H1 (cell line): ENCODE measurements at regions not wholly inside any gene's neighbourhood (a gene's known extent, or its start where the extent isn't known, plus 50 kb on each side); places are given as distances from the start of the nearest gene placed in this dataset.
A peak's percentile ranks its signal among the peaks of the same experiment; 100 is the strongest.

Experiments
- CTCF ChIA-PET: fragments of 300-600 bp; sonication (Branson Sonifier 250); formaldehyde crosslinking; loops from one replicate; lab custom pipeline; 2021; ENCODE audit not compliant: partially characterized antibody; lab: Charles Lee
- POLR2A ChIA-PET: fragments of 300-600 bp; sonication (Branson Sonifier 250); formaldehyde crosslinking; loops from one replicate; lab custom pipeline; 2021; ENCODE audit warnings: inconsistent platforms; ENCODE audit not compliant: partially characterized antibody; lab: Charles Lee
- DNase-seq, 2 experiments: peaks; one replicate each; pipeline versions ENCODE4 v3.0.0 to v3.0.0-alpha.2; 2010 to 2022; ENCODE audit warnings: low spot score in 2 of 2, low read depth in 1 of 2, mixed read lengths in 1 of 2
- FAIRE-seq: peaks from 2 replicates; lab custom pipeline; 2011; peaks lifted over from hg19 to GRCh38; lab: Jason Lieb, UNC
- H2AFZ ChIP-seq: 2 replicates; pipeline ENCODE4 v1.8.1; 2012; ENCODE audit warnings: low read length, inconsistent platforms
- H2AK5ac ChIP-seq: 2 replicates; pipeline ENCODE4 v1.6.1; 2013; ENCODE audit warnings: low read depth, low read length
- H2BK120ac ChIP-seq: replicated peaks from 2 replicates; pipeline ENCODE3; 2013; ENCODE audit warnings: low read depth, low read length, inconsistent platforms
- H2BK12ac ChIP-seq: 2 replicates; pipeline ENCODE4 v1.6.1; 2013; ENCODE audit warnings: low read depth, low read length
- H2BK15ac ChIP-seq: 2 replicates; pipeline ENCODE4 v1.6.1; 2013; ENCODE audit warnings: low read length
- H2BK20ac ChIP-seq: 2 replicates; pipeline ENCODE4 v1.6.1; 2013; ENCODE audit warnings: low read length
- H2BK5ac ChIP-seq: 2 replicates; pipeline ENCODE4 v1.6.1; 2013; ENCODE audit warnings: low read depth, low read length
- H3K14ac ChIP-seq: 2 replicates; pipeline ENCODE4 v1.6.1; 2013; ENCODE audit warnings: inconsistent platforms; ENCODE audit not compliant: insufficient read length
- H3K18ac ChIP-seq: 2 replicates; pipeline ENCODE4 v1.6.1; 2013; ENCODE audit warnings: low read length; ENCODE audit errors: extremely low read depth
- H3K23ac ChIP-seq: 2 replicates; pipeline ENCODE4 v1.6.1; 2013; ENCODE audit warnings: inconsistent platforms; ENCODE audit not compliant: insufficient read length
- H3K23me2 ChIP-seq: 2 replicates; pipeline ENCODE4 v1.6.1; 2013; ENCODE audit warnings: low read depth, low read length
- H3K27ac ChIP-seq: 2 replicates; pipeline ENCODE4 v1.6.1; 2011; ENCODE audit warnings: low read depth, low read length, inconsistent platforms
- H3K27me3 ChIP-seq, 4 experiments: replicated peaks in 1 of 4; 1 replicate in 1 of 4; 2 replicates in 3 of 4; pipeline versions ENCODE4 v1.6.1 to v1.8.1; 2011 to 2013; ENCODE audit warnings: low read length in 3 of 4, mild to moderate bottlenecking in 3 of 4, inconsistent platforms in 2 of 4, mixed read lengths in 2 of 4, moderate library complexity in 1 of 4; ENCODE audit not compliant: control insufficient read depth in 3 of 4, insufficient read depth in 3 of 4; ENCODE audit errors: extremely low read depth in 1 of 4
- H3K36me3 ChIP-seq, 4 experiments: 2 replicates each; pipeline versions ENCODE4 v1.6.1 to v1.8.1; 2011 to 2013; ENCODE audit warnings: mild to moderate bottlenecking in 4 of 4, low read length in 3 of 4, moderate library complexity in 2 of 4, control low read depth in 1 of 4, inconsistent platforms in 1 of 4; ENCODE audit not compliant: insufficient read depth in 4 of 4, control insufficient read depth in 2 of 4
- H3K4ac ChIP-seq: replicated peaks from 2 replicates; pipeline ENCODE3; 2013; ENCODE audit warnings: low read length, low read depth, mixed read lengths, inconsistent platforms; ENCODE audit not compliant: insufficient read length
- H3K4me1 ChIP-seq, 4 experiments: replicated peaks in 1 of 4; 1 replicate in 1 of 4; 2 replicates in 3 of 4; pipeline versions ENCODE4 v1.6.1 to v1.8.1; 2011 to 2013; ENCODE audit warnings: low read length in 3 of 4, inconsistent platforms in 2 of 4, mixed read lengths in 1 of 4; ENCODE audit not compliant: insufficient read depth in 4 of 4, control insufficient read depth in 3 of 4
- H3K4me2 ChIP-seq, 2 experiments: 2 replicates each; pipeline versions ENCODE4 v1.6.1 to v1.8.1; 2011 to 2013; ENCODE audit warnings: low read depth in 2 of 2, low read length in 2 of 2, control low read depth in 1 of 2, inconsistent platforms in 1 of 2, mild to moderate bottlenecking in 1 of 2; ENCODE audit not compliant: insufficient read depth in 1 of 2
- H3K4me3 ChIP-seq, 4 experiments: fragments of 200-600, 300-600 bp in 1 of 4; sonication (generic), shearing (Covaris generic), sonication (Bioruptor Twin) in 1 of 4; 2 replicates each; pipeline versions ENCODE4 v1.5.1 to v1.8.1; 2011 to 2016; ENCODE audit warnings: low read length in 4 of 4, low read depth in 3 of 4, control low read depth in 2 of 4, inconsistent platforms in 2 of 4, mild to moderate bottlenecking in 2 of 4, mixed read lengths in 1 of 4, moderate library complexity in 1 of 4; ENCODE audit not compliant: insufficient read depth in 2 of 4; ENCODE audit errors: extremely low read depth in 1 of 4
- H3K56ac ChIP-seq: replicated peaks from 2 replicates; pipeline ENCODE3; 2013; ENCODE audit warnings: low read depth, mild to moderate bottlenecking, mixed read lengths, low read length, inconsistent platforms; ENCODE audit not compliant: insufficient read length
- H3K79me1 ChIP-seq: 2 replicates; pipeline ENCODE4 v1.6.1; 2013; ENCODE audit warnings: low read depth, low read length, control low read depth
- H3K79me2 ChIP-seq, 2 experiments: 2 replicates each; pipeline versions ENCODE4 v1.6.1 to v1.8.1; 2012 to 2013; ENCODE audit warnings: low read length in 2 of 2, mild to moderate bottlenecking in 2 of 2, inconsistent platforms in 1 of 2; ENCODE audit not compliant: insufficient read depth in 2 of 2, control insufficient read depth in 1 of 2
- H3K9ac ChIP-seq, 4 experiments: replicated peaks in 1 of 4; 1 replicate in 1 of 4; 2 replicates in 3 of 4; pipeline versions ENCODE4 v1.6.1 to v1.8.1; 2011 to 2013; ENCODE audit warnings: low read depth in 3 of 4, low read length in 3 of 4, control low read depth in 2 of 4, mild to moderate bottlenecking in 2 of 4, moderate library complexity in 2 of 4, inconsistent platforms in 1 of 4; ENCODE audit errors: extremely low read depth in 1 of 4
- H3K9me3 ChIP-seq, 2 experiments: 2 replicates each; pipeline versions ENCODE4 v1.6.1 to v1.8.1; 2012 to 2013; ENCODE audit warnings: mild to moderate bottlenecking in 2 of 2, moderate library complexity in 2 of 2, control low read depth in 1 of 2, inconsistent platforms in 1 of 2, low read depth in 1 of 2, low read length in 1 of 2, mixed read lengths in 1 of 2; ENCODE audit not compliant: insufficient read depth in 2 of 2
- H4K20me1 ChIP-seq, 2 experiments: replicated peaks in 1 of 2; 2 replicates each; pipeline versions ENCODE3 to v1.8.1; 2011 to 2013; ENCODE audit warnings: inconsistent platforms in 2 of 2, low read length in 2 of 2, mild to moderate bottlenecking in 1 of 2; ENCODE audit not compliant: insufficient read depth in 2 of 2, control insufficient read depth in 1 of 2
- H4K5ac ChIP-seq: 2 replicates; pipeline ENCODE4 v1.6.1; 2013; ENCODE audit warnings: low read length, low read depth, mixed read lengths, inconsistent platforms; ENCODE audit not compliant: insufficient read length
- H4K8ac ChIP-seq: 2 replicates; pipeline ENCODE4 v1.8.0; 2013; ENCODE audit warnings: mild to moderate bottlenecking, moderate library complexity, low read length, inconsistent platforms; ENCODE audit not compliant: insufficient read depth; ENCODE audit errors: extremely low read depth
- H4K91ac ChIP-seq: replicated peaks from 2 replicates; pipeline ENCODE3; 2013; ENCODE audit warnings: low read length, mixed read lengths, inconsistent platforms; ENCODE audit not compliant: insufficient read length
- EP300 ChIP-seq, 2 experiments: IDR thresholded peaks; 1 replicate in 1 of 2; 2 replicates in 1 of 2; pipeline ENCODE4 v1.6.1; 2011 to 2012; ENCODE audit warnings: low read depth in 2 of 2, low read length in 2 of 2, mild to moderate bottlenecking in 2 of 2, borderline replicate concordance in 1 of 2, inconsistent platforms in 1 of 2, moderate library complexity in 1 of 2
- EZH2 ChIP-seq: fragments of 200-600 bp; sonication (generic); IDR thresholded peaks from 2 replicates; pipeline ENCODE4 v1.7.1; 2012; ENCODE audit warnings: low read depth, mild to moderate bottlenecking, moderate library complexity, low read length, inconsistent platforms; ENCODE audit not compliant: severe bottlenecking
- RAD21 ChIP-seq, 2 experiments: IDR thresholded peaks in 1 of 2; conservative IDR thresholded peaks in 1 of 2; 2 replicates each; pipeline ENCODE4 v1.6.1; 2011; ENCODE audit warnings: low read depth in 2 of 2, low read length in 2 of 2, improper control_type of control experiment in 1 of 2, inconsistent platforms in 1 of 2, mild to moderate bottlenecking in 1 of 2, moderate library complexity in 1 of 2
- TCF12 ChIP-seq: IDR thresholded peaks from 2 replicates; pipeline ENCODE4 v1.6.1; 2011; ENCODE audit warnings: low read depth, mild to moderate bottlenecking, low read length
- WGBS, 2 experiments: shearing (Covaris generic) in 1 of 2; methylation state at CpG; one replicate each; pipeline versions ENCODE4 v1.1.6 to v1.1.7; 2013 to 2015; ENCODE audit warnings: low lambda C conversion rate in 2 of 2, mixed read lengths in 2 of 2, inconsistent platforms in 1 of 2, low coverage in 1 of 2, missing lambda C conversion rate in 1 of 2; ENCODE audit not compliant: insufficient replicate concordance in 2 of 2, insufficient coverage in 1 of 2, insufficient read length in 1 of 2; ENCODE audit errors: extremely low coverage in 1 of 2, missing lambda C conversion rate in 1 of 2; 5-methylcytosine and 5-hydroxymethylcytosine counted together
- TF ChIP-seq, protein P1 (sequence below), 3 experiments: IDR thresholded peaks; 1 replicate in 2 of 3; 2 replicates in 1 of 3; pipeline versions ENCODE4 v1.5.1 to v1.6.1; 2011; ENCODE audit warnings: low read length in 3 of 3, mild to moderate bottlenecking in 3 of 3, inconsistent platforms in 2 of 3, low read depth in 1 of 3, moderate library complexity in 1 of 3; ENCODE audit not compliant: insufficient read depth in 1 of 3; ENCODE audit errors: control extremely low read depth in 1 of 3
- TF ChIP-seq, protein P2 (sequence below): IDR thresholded peaks from 2 replicates; pipeline ENCODE4 v1.6.1; 2012; ENCODE audit warnings: inconsistent platforms

DNA sequence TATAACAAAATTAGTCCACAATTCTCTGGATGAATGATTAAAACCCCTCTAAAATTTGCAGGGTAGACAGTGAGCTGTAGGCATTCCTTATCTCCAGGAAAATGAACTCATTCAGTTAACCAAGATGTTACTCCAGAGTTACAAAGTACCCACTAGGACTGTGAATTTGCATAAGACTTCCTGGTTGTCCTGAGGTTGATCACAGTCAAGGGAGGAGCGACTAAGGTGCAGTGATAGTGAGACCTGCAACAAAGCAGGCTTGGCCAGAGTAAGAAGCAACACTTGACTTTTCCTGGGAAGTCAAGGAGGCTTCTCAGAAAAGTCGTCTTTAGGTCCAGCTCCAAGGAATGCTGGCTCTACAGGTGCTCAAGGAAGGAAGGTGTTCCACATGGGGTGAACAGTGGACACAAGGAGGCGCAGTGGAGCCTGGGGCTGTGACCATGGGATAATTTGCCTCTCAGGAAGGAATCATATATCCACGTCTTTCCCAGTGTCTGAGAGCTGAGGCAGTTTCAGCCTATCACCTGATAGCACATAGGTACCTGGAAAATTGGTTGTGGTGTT, 821.1 kb upstream of the EEF2KMT start:
- peak overlapping the region; percentile 24; the same call in 1 of the 2 replicates for H3K18ac ChIP-seq
- ChIA-PET POLR2A (interaction anchor here (1.3 kb wide), 1 partner anchor 15 kb away, joined by 3 read pairs; no protein-coding TSS in a partner anchor), CTCF (interaction anchor here (0.6 to 5.1 kb wide), 27 partner anchors 8 to 723 kb away, joined by 3 to 21 read pairs (median 3); no protein-coding TSS in a partner anchor)
- H3K9me3 ChIP-seq = no peaks in the 10 kb centered on the region
- H3K9ac ChIP-seq = no peak overlapping the region
- no peak overlapping the region for H2BK5ac ChIP-seq
- no peak overlapping the region for H3K14ac ChIP-seq
- no peaks in the 10 kb centered on the region for H4K20me1 ChIP-seq
- H2AK5ac ChIP-seq = no peak overlapping the region
- H3K4me3 ChIP-seq = no peak overlapping the region
- H3K36me3 ChIP-seq = no peaks in the 10 kb centered on the region
- H3K27me3 ChIP-seq = 0 out of 7 replicates have a peak, but pooled peaks cover 0 to 3% (median 0%) of the 10 kb centered on the region in 4 experiments
- no peaks in the 10 kb centered on the region for H3K79me2 ChIP-seq
- H3K27ac ChIP-seq = no peak overlapping the region
- TF ChIP-seq, protein P1, sequence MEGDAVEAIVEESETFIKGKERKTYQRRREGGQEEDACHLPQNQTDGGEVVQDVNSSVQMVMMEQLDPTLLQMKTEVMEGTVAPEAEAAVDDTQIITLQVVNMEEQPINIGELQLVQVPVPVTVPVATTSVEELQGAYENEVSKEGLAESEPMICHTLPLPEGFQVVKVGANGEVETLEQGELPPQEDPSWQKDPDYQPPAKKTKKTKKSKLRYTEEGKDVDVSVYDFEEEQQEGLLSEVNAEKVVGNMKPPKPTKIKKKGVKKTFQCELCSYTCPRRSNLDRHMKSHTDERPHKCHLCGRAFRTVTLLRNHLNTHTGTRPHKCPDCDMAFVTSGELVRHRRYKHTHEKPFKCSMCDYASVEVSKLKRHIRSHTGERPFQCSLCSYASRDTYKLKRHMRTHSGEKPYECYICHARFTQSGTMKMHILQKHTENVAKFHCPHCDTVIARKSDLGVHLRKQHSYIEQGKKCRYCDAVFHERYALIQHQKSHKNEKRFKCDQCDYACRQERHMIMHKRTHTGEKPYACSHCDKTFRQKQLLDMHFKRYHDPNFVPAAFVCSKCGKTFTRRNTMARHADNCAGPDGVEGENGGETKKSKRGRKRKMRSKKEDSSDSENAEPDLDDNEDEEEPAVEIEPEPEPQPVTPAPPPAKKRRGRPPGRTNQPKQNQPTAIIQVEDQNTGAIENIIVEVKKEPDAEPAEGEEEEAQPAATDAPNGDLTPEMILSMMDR (IDR thresholded peaks at IDR 0.05; ENCODE audit: control extremely low read depth in 1 of 3, insufficient read depth in 1 of 3, low read depth in 1 of 3, low read length in 3 of 3) = peak; percentile 81 to 92 (median 86)
- TF ChIP-seq, protein P2, sequence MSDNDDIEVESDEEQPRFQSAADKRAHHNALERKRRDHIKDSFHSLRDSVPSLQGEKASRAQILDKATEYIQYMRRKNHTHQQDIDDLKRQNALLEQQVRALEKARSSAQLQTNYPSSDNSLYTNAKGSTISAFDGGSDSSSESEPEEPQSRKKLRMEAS = 0 out of 2 replicates have a peak, but pooled peaks have one; percentile 43
- peak; percentile 75 to 82 for TF ChIP-seq RAD21 (IDR thresholded peaks at IDR 0.05 in 1 of 2, conservative IDR thresholded peaks at IDR 0.05 in 1 of 2; ENCODE audit: low read depth in 2 of 2, low read length in 2 of 2)
- TF ChIP-seq EZH2 = no peak
- TF ChIP-seq EP300 (IDR thresholded peaks at IDR 0.05; ENCODE audit: borderline replicate concordance in 1 of 2, low read depth in 2 of 2, low read length in 2 of 2) = no peak
- 0 out of 2 replicates have a peak, but pooled peaks have one; percentile 38 for TF ChIP-seq TCF12
- H4K5ac ChIP-seq = no peak overlapping the region
- H3K4ac ChIP-seq = no peak overlapping the region
- no peaks in the 10 kb centered on the region for H3K79me1 ChIP-seq
- no peak overlapping the region for H2BK120ac ChIP-seq
- no peak overlapping the region for H3K4me2 ChIP-seq
- no peaks in the 10 kb centered on the region for H3K23me2 ChIP-seq
- H2AFZ ChIP-seq = no peak overlapping the region
- FAIRE-seq (peak; percentile 85), DNase-seq (peak in 1 of 2 experiments; percentile 78)
- H3K23ac ChIP-seq = no peak overlapping the region
- no peak overlapping the region for H4K8ac ChIP-seq
- H2BK12ac ChIP-seq = no peak overlapping the region; the same call in 1 of the 2 replicates
- no peak overlapping the region for H2BK20ac ChIP-seq
- 50% methylated on average over 4 of the region's 4 CpGs; no CpG with 5 or more reads in 1 of the 2 experiments for WGBS, 2 experiments
- no peak overlapping the region for H4K91ac ChIP-seq
- H3K56ac ChIP-seq = no peak overlapping the region
- peaks cover 3 to 16% (median 6%) of the 10 kb centered on the region in 4 experiments; a peak in 6 of 7 replicates for H3K4me1 ChIP-seq
- H2BK15ac ChIP-seq = no peak overlapping the region
